GM12865 (cell line): ENCODE measurements at regions not wholly inside any gene's neighbourhood (a gene's known extent, or its start where the extent isn't known, plus 50 kb on each side); places are given as distances from the start of the nearest gene placed in this dataset.
"Not testable (repeated sequence)": the region's sequence is repeated elsewhere in the genome, so short reads cannot be mapped to it uniquely, and the experiment has no call there.

Experiments used
- DNase-seq: peaks from one replicate; pipeline ENCODE4 v3.0.0; 2010; ENCODE audit warnings: low read depth
- H3K4me3 ChIP-seq: 2 replicates; pipeline ENCODE4 v1.5.1; 2011; ENCODE audit warnings: mild to moderate bottlenecking, low read depth, low read length, control low read depth
- CTCF ChIP-seq: IDR thresholded peaks from 2 replicates; pipeline ENCODE4 v1.5.1; 2011; ENCODE audit warnings: low read length, control low read depth, low read depth, inconsistent platforms; ENCODE audit not compliant: insufficient read depth; ENCODE audit errors: missing control alignments

- DNase-seq, result not testable (repeated sequence)
Observed at GRCh38 chr6:75031102-75031501, 174.8 kb downstream of the COL12A1 start.

GRCh38 chr6:75029333-75029732 lies 176.5 kb downstream of the COL12A1 start:
- DNase-seq, result no peak
- no peak for TF ChIP-seq CTCF
- H3K4me3 ChIP-seq, result no peak overlapping the region

More at GRCh38 chr6:75031102-75031501, 174.8 kb downstream of the COL12A1 start:
- H3K4me3 ChIP-seq, result not testable (repeated sequence)

- TF ChIP-seq CTCF, result no peak
- no peak for DNase-seq
- H3K4me3 ChIP-seq, result no peak overlapping the region
Observed at GRCh38 chr6:75025371-75025770, 180.5 kb downstream of the COL12A1 start.

- no peak for TF ChIP-seq CTCF
- no peak overlapping the region for H3K4me3 ChIP-seq
- DNase-seq, result no peak
Observed at GRCh38 chr6:75024828-75025227, 181.0 kb downstream of the COL12A1 start.

GRCh38 chr6:75023634-75024033 lies 182.2 kb downstream of the COL12A1 start:
- no peak for TF ChIP-seq CTCF
- no peak for DNase-seq
- no peak overlapping the region for H3K4me3 ChIP-seq

- no peak overlapping the region for H3K4me3 ChIP-seq
- no peak for TF ChIP-seq CTCF
- DNase-seq, result no peak
Observed at GRCh38 chr6:75020971-75021370, 184.9 kb downstream of the COL12A1 start.

GRCh38 chr6:75020376-75020775 lies 185.5 kb downstream of the COL12A1 start:
- H3K4me3 ChIP-seq, result no peak overlapping the region
- TF ChIP-seq CTCF, result no peak
- DNase-seq, result no peak

- DNase-seq, result no peak
- no peak overlapping the region for H3K4me3 ChIP-seq
Observed at GRCh38 chr6:75012018-75012417, 193.8 kb downstream of the COL12A1 start.

GRCh38 chr6:75003984-75004383 lies 201.9 kb downstream of the COL12A1 start:
- not testable (repeated sequence) for H3K4me3 ChIP-seq, DNase-seq

More at GRCh38 chr6:75012018-75012417, 193.8 kb downstream of the COL12A1 start:
- TF ChIP-seq CTCF, result no peak
